Activated naive CD8-positive, alpha-beta T cell treated with anti-CD3 and anti-CD28 coated beads, Interleukin-2, amount 50 U/mL, for 16 hours (primary cell): ENCODE measurements at regions not wholly inside any gene's neighbourhood (a gene's known extent, or its start where the extent isn't known, plus 50 kb on each side); places are given as distances from the start of the nearest gene placed in this dataset.
"Not testable (repeated sequence)": the region's sequence is repeated elsewhere in the genome, so short reads cannot be mapped to it uniquely, and the experiment has no call there.

Source experiments
- DNase-seq: peaks from one replicate; pipeline ENCODE4 v3.0.0-alpha.2; 2020; ENCODE audit warnings: low read depth, low spot score

GRCh38 chr11:95650276-95650675 lies 139.3 kb downstream of the FAM76B start:
- DNase-seq = no peak

- DNase-seq = no peak
These were observed 141.7 kb downstream of the FAM76B start for GRCh38 chr11:95647871-95648270.

GRCh38 chr11:95647355-95647754 lies 142.2 kb downstream of the FAM76B start:
- no peak for DNase-seq

- no peak for DNase-seq
These were observed 148.1 kb downstream of the FAM76B start for GRCh38 chr11:95641495-95641894.

- no peak for DNase-seq
These were observed 151.1 kb downstream of the FAM76B start for GRCh38 chr11:95638501-95638900.

GRCh38 chr11:95625164-95625900 lies 164.2 kb downstream of the FAM76B start:
- DNase-seq = no peak

- no peak for DNase-seq
These were observed 173.3 kb downstream of the FAM76B start for GRCh38 chr11:95616256-95616804.

GRCh38 chr11:95611827-95612226 lies 177.8 kb downstream of the FAM76B start:
- no peak for DNase-seq

GRCh38 chr11:95610185-95610584 lies 179.4 kb downstream of the FAM76B start:
- not testable (repeated sequence) for DNase-seq

GRCh38 chr11:95608093-95608492 lies 181.5 kb downstream of the FAM76B start:
- no peak for DNase-seq

- no peak for DNase-seq
These were observed 182.8 kb downstream of the FAM76B start for GRCh38 chr11:95606824-95607223.

- no peak for DNase-seq
These were observed 184.2 kb downstream of the FAM76B start for GRCh38 chr11:95605271-95605940.

- DNase-seq = no peak
These were observed 189.5 kb downstream of the FAM76B start for GRCh38 chr11:95599959-95600586.

- no peak for DNase-seq
These were observed 193.6 kb downstream of the FAM76B start for GRCh38 chr11:95595973-95596489.

- DNase-seq = no peak
These were observed 194.0 kb downstream of the FAM76B start for GRCh38 chr11:95595541-95595940.

- no peak for DNase-seq
These were observed 196.5 kb downstream of the FAM76B start for GRCh38 chr11:95593111-95593510.

GRCh38 chr11:95592471-95592870 lies 197.1 kb downstream of the FAM76B start:
- no peak for DNase-seq

- DNase-seq = no peak
These were observed 199.5 kb downstream of the FAM76B start for GRCh38 chr11:95589893-95590612.

- no peak for DNase-seq
These were observed 200.8 kb downstream of the FAM76B start for GRCh38 chr11:95588821-95589220.

GRCh38 chr11:95586661-95587060 lies 202.9 kb downstream of the FAM76B start:
- no peak for DNase-seq

- no peak for DNase-seq
These were observed 203.4 kb downstream of the FAM76B start for GRCh38 chr11:95586155-95586554.

GRCh38 chr11:95585752-95586077 lies 203.9 kb downstream of the FAM76B start:
- no peak for DNase-seq
